Endothelial cell of umbilical vein (primary cell): ENCODE measurements at regions not wholly inside any gene's neighbourhood (a gene's known extent, or its start where the extent isn't known, plus 50 kb on each side); places are given as distances from the start of the nearest gene placed in this dataset.

Experiments
- BruUV-seq: library from RNA; stranded (reverse); fragments of 400-500 nt; replicated peaks from 2 replicates; lab custom pipeline; 2021; lab: Mats Ljungman, UMichigan
- CTCF ChIA-PET: fragments of 300-600, 350-600 bp; sonication (Branson Sonifier 250); formaldehyde crosslinking; loops from one replicate; lab custom pipeline; 2021; ENCODE audit warnings: antibody characterized with exemption, inconsistent platforms; lab: Charles Lee
- POLR2A ChIA-PET: fragments of 300-600, 350-600 bp; sonication (Branson Sonifier 250); formaldehyde crosslinking; loops from one replicate; lab custom pipeline; 2021; ENCODE audit warnings: antibody characterized with exemption, inconsistent platforms; lab: Charles Lee
- DNase-seq: peaks from one replicate; pipeline ENCODE4 v3.0.0-alpha.2; 2011; ENCODE audit warnings: low read depth, low spot score
- FAIRE-seq: peaks from 2 replicates; lab custom pipeline; 2011; peaks lifted over from hg19 to GRCh38; lab: Jason Lieb, UNC
- H2AFZ ChIP-seq: 2 replicates; pipeline ENCODE4 v1.6.0; 2012; ENCODE audit warnings: low read depth, low read length, control low read depth, inconsistent platforms
- H3K27ac ChIP-seq: 2 replicates; pipeline ENCODE4 v1.5.1; 2011; ENCODE audit warnings: low read depth, mild to moderate bottlenecking, control low read depth, low read length, moderate library complexity; ENCODE audit not compliant: insufficient read depth
- H3K27me3 ChIP-seq, 2 experiments: 2 replicates each; pipeline versions ENCODE4 v1.6.0 to v1.6.1; 2011; ENCODE audit warnings: low read length in 2 of 2, mixed read lengths in 1 of 2; ENCODE audit not compliant: control insufficient read depth in 2 of 2, insufficient read depth in 2 of 2
- H3K36me3 ChIP-seq, 2 experiments: 2 replicates in 1 of 2; 3 replicates in 1 of 2; pipeline ENCODE4 v1.5.1; 2011; ENCODE audit warnings: low read length in 2 of 2, mild to moderate bottlenecking in 1 of 2, moderate library complexity in 1 of 2; ENCODE audit not compliant: control insufficient read depth in 2 of 2, insufficient read depth in 2 of 2; ENCODE audit errors: extremely low read depth in 1 of 2
- H3K4me1 ChIP-seq: 3 replicates; pipeline ENCODE4 v1.5.1; 2011; ENCODE audit warnings: mild to moderate bottlenecking, low read length; ENCODE audit not compliant: control insufficient read depth, insufficient read depth; ENCODE audit errors: extremely low read depth
- H3K4me2 ChIP-seq: 2 replicates; pipeline ENCODE4 v1.6.1; 2011; ENCODE audit warnings: low read length, control low read depth, mixed read lengths; ENCODE audit not compliant: insufficient read depth
- H3K4me3 ChIP-seq, 3 experiments: fragments of 200-600 bp in 1 of 3; sonication (generic), shearing (Covaris generic) in 1 of 3; replicated peaks in 1 of 3; 2 replicates each; pipeline ENCODE4 v1.5.1; 2011 to 2016; ENCODE audit warnings: control low read depth in 3 of 3, low read length in 3 of 3, mild to moderate bottlenecking in 2 of 3, inconsistent platforms in 1 of 3, low read depth in 1 of 3, moderate library complexity in 1 of 3; ENCODE audit not compliant: insufficient read depth in 1 of 3
- H3K79me2 ChIP-seq: 2 replicates; pipeline ENCODE4 v1.6.0; 2012; ENCODE audit warnings: low read length, inconsistent platforms; ENCODE audit not compliant: control insufficient read depth, insufficient read depth
- H3K9ac ChIP-seq: replicated peaks from 2 replicates; pipeline ENCODE3; 2011; ENCODE audit warnings: low read length, control low read depth; ENCODE audit not compliant: insufficient read depth; ENCODE audit errors: extremely low read depth
- H3K9me1 ChIP-seq: replicated peaks from 3 replicates; pipeline ENCODE4 v1.6.0; 2011; ENCODE audit warnings: mild to moderate bottlenecking, low read length; ENCODE audit not compliant: control insufficient read depth, insufficient read depth; ENCODE audit errors: extremely low read depth
- H3K9me3 ChIP-seq: replicated peaks from 2 replicates; pipeline ENCODE4 v1.5.1; 2012; ENCODE audit warnings: low read length, inconsistent platforms; ENCODE audit not compliant: control insufficient read depth, insufficient read depth
- H4K20me1 ChIP-seq: replicated peaks from 2 replicates; pipeline ENCODE3; 2011; ENCODE audit warnings: mild to moderate bottlenecking, low read length; ENCODE audit not compliant: control insufficient read depth, insufficient read depth; ENCODE audit errors: extremely low read depth
- CTCF ChIP-seq, 2 donors: IDR thresholded peaks; 1 replicate in 1 of 2; 2 replicates in 1 of 2; pipeline ENCODE4 v1.5.1; 2011; ENCODE audit warnings: low read length in 2 of 2, mild to moderate bottlenecking in 2 of 2, moderate library complexity in 2 of 2, control low read depth in 1 of 2, inconsistent platforms in 1 of 2, low read depth in 1 of 2; ENCODE audit not compliant: insufficient read depth in 1 of 2; ENCODE audit errors: extremely low read depth in 1 of 2
- EZH2 ChIP-seq: IDR thresholded peaks from 2 replicates; pipeline ENCODE4 v1.6.1; 2012; ENCODE audit warnings: borderline replicate concordance, low read depth, mild to moderate bottlenecking, moderate library complexity, low read length, inconsistent platforms; ENCODE audit not compliant: severe bottlenecking
- FOS ChIP-seq: IDR thresholded peaks from 2 replicates; pipeline ENCODE4 v1.6.1; 2011; ENCODE audit warnings: mild to moderate bottlenecking, low read length, moderate library complexity, borderline replicate concordance; ENCODE audit not compliant: insufficient read depth
- GATA2 ChIP-seq: IDR thresholded peaks from 2 replicates; pipeline ENCODE4 v1.7.0; 2011; ENCODE audit warnings: low read depth, mild to moderate bottlenecking, moderate library complexity, mixed read lengths, low read length; ENCODE audit not compliant: insufficient read length, insufficient read depth
- JUN ChIP-seq: IDR thresholded peaks from 2 replicates; pipeline ENCODE4 v1.6.1; 2011; ENCODE audit warnings: borderline replicate concordance, low read depth; ENCODE audit not compliant: insufficient read length, insufficient read depth
- MAX ChIP-seq: IDR thresholded peaks from 2 replicates; pipeline ENCODE4 v1.6.1; 2011; ENCODE audit not compliant: insufficient read depth, insufficient read length
- MYC ChIP-seq: IDR thresholded peaks from one replicate; pipeline ENCODE4 v1.6.1; 2011; ENCODE audit warnings: mild to moderate bottlenecking, low read depth, low read length
- POLR2A ChIP-seq: IDR thresholded peaks from 2 replicates; pipeline ENCODE4 v1.6.1; 2012; ENCODE audit warnings: low read depth, mild to moderate bottlenecking, control low read depth, low read length
- POLR2AphosphoS5 ChIP-seq: IDR thresholded peaks from 2 replicates; pipeline ENCODE4 v1.6.1; 2012; ENCODE audit warnings: low read depth, mild to moderate bottlenecking, control low read depth, low read length, moderate library complexity; ENCODE audit not compliant: insufficient read depth
- dilution Hi-C: fragments of 300-500 bp; cut with MboI; formaldehyde crosslinking; loops from one replicate; pipeline ENCODE4 v1.15.0; 2019; ENCODE audit warnings: low sequenced_read_pairs; ENCODE audit not compliant: extremely low pct_ligation_motif_present
- intact Hi-C: fragments of 100-400 bp; cut with micrococcal nuclease; formaldehyde crosslinking; loops from one replicate; pipeline ENCODE4 v1.10.0; 2022

- Histone ChIP-seq H3K27ac (no peak overlapping the region), H3K9ac (no peak overlapping the region), H3K27me3 (no peaks in the 10 kb centered on the region), H3K4me1 (no peaks in the 10 kb centered on the region), H3K36me3 (no peaks in the 10 kb centered on the region), H2AFZ (no peak overlapping the region), H3K4me2 (no peak overlapping the region), H3K9me1 (no peaks in the 10 kb centered on the region), H4K20me1 (no peaks in the 10 kb centered on the region), H3K4me3 (no peak overlapping the region), H3K79me2 (no peaks in the 10 kb centered on the region), H3K9me3 (peaks cover 4% of the 10 kb centered on the region)
- dilution Hi-C loops (no loop called here), intact Hi-C loops (no loop called here)
- FAIRE-seq (no peak), DNase-seq (no peak)
- ChIA-PET CTCF (no interaction called here), POLR2A (no interaction called here)
- no TSS peak for BruUV-seq
- TF ChIP-seq FOS (no peak), GATA2 (no peak), MYC (no peak), POLR2AphosphoS5 (no peak), POLR2A (no peak), CTCF (IDR thresholded peaks at IDR 0.05; ENCODE audit: extremely low read depth in 1 of 2, insufficient read depth in 1 of 2, low read depth in 1 of 2, low read length in 2 of 2) (no peak), EZH2 (no peak), JUN (no peak), MAX (no peak)
These were observed 148.8 kb upstream of the ATP10A start for GRCh38 chr15:26011916-26012315.
